ENCODE measurements at regions not wholly inside any gene's neighbourhood (a gene's known extent, or its start where the extent isn't known, plus 50 kb on each side); places are given as distances from the start of the nearest gene placed in this dataset.

- intact Hi-C loops (cut with micrococcal nuclease), result no loop called here
- no peaks in the 10 kb centered on the region for H3K4me1 Mint-ChIP-seq
These were observed 473.0 kb upstream of the KLF6 start for GRCh38 chr10:4257939-4258465.

GRCh38 chr10:4256971-4257370 lies 472.0 kb upstream of the KLF6 start:
- H3K4me1 Mint-ChIP-seq, result no peaks in the 10 kb centered on the region
- Histone ChIP-seq H2AFZ (ENCODE audit: insufficient read depth, low read depth, low read length, poor library complexity, severe bottlenecking) (no peak overlapping the region), H3K27me3 (replicated peaks in 1 of 4; ENCODE audit: control extremely low read depth in 1 of 4, control insufficient read depth in 3 of 4, insufficient read depth in 4 of 4, low read length in 3 of 4) (no peaks in the 10 kb centered on the region), H3K36me3 (replicated peaks in 1 of 2; ENCODE audit: control extremely low read depth in 1 of 2, control insufficient read depth in 1 of 2, extremely low read depth in 1 of 2, insufficient read depth in 2 of 2, low read length in 1 of 2) (no peaks in the 10 kb centered on the region), H3K9ac (ENCODE audit: low read length) (no peak overlapping the region), H3K4me2 (replicated peaks; ENCODE audit: low read depth, low read length, poor library complexity, severe bottlenecking) (no peak overlapping the region), H3K27ac (ENCODE audit: low read length in 2 of 2) (no peak overlapping the region), H3K4me3 (ENCODE audit: control extremely low read depth in 1 of 5, extremely low read depth in 1 of 5, insufficient read depth in 1 of 5, low read depth in 2 of 5, low read length in 4 of 5) (no peak overlapping the region), H3K9me3 (ENCODE audit: control extremely low read depth in 1 of 3, control insufficient read depth in 2 of 3, insufficient read depth in 1 of 3, low read length in 2 of 3) (no peaks in the 10 kb centered on the region), H3K4me1 (ENCODE audit: control insufficient read depth in 2 of 2, insufficient read depth in 2 of 2, low read length in 2 of 2) (no peaks in the 10 kb centered on the region), H3K79me2 (ENCODE audit: control insufficient read depth, insufficient read depth, low read length) (no peaks in the 10 kb centered on the region), H4K20me1 (ENCODE audit: control insufficient read depth, insufficient read depth, low read length, poor library complexity, severe bottlenecking) (no peaks in the 10 kb centered on the region)
- no CpG with 5 or more reads among the region's 2 CpGs for WGBS (ENCODE audit: insufficient coverage)
- DNase-seq (no peak), ATAC-seq (ENCODE audit: low read depth) (no peak)
- H3K27me3 Mint-ChIP-seq, result peaks cover 4% of the 10 kb centered on the region
- ChIA-PET CTCF (no interaction called here), POLR2A (no interaction called here)
- intact Hi-C loops (cut with micrococcal nuclease), result no loop called here
- H3K27ac Mint-ChIP-seq, result no peak overlapping the region
- H3K4me3 Mint-ChIP-seq, result no peak overlapping the region
- H3K9me3 Mint-ChIP-seq (ENCODE audit: insufficient read depth), result no peaks in the 10 kb centered on the region
- TF ChIP-seq EZH2 (IDR thresholded peaks at IDR 0.05; ENCODE audit: borderline replicate concordance, insufficient read depth, low read depth, low read length, poor library complexity, severe bottlenecking) (no peak), CTCF (IDR thresholded peaks at IDR 0.05) (no peak)

More at GRCh38 chr10:4257939-4258465, 473.0 kb upstream of the KLF6 start:
- ChIA-PET POLR2A (no interaction called here), CTCF (no interaction called here)
- Histone ChIP-seq H3K9ac (ENCODE audit: low read length) (no peak overlapping the region), H2AFZ (ENCODE audit: insufficient read depth, low read depth, low read length, poor library complexity, severe bottlenecking) (no peak overlapping the region), H3K36me3 (replicated peaks in 1 of 2; ENCODE audit: control extremely low read depth in 1 of 2, control insufficient read depth in 1 of 2, extremely low read depth in 1 of 2, insufficient read depth in 2 of 2, low read length in 1 of 2) (no peaks in the 10 kb centered on the region), H3K27ac (ENCODE audit: low read length in 2 of 2) (no peak overlapping the region), H4K20me1 (ENCODE audit: control insufficient read depth, insufficient read depth, low read length, poor library complexity, severe bottlenecking) (no peaks in the 10 kb centered on the region), H3K27me3 (replicated peaks in 1 of 4; ENCODE audit: control extremely low read depth in 1 of 4, control insufficient read depth in 3 of 4, insufficient read depth in 4 of 4, low read length in 3 of 4) (no peaks in the 10 kb centered on the region), H3K9me3 (ENCODE audit: control extremely low read depth in 1 of 3, control insufficient read depth in 2 of 3, insufficient read depth in 1 of 3, low read length in 2 of 3) (no peaks in the 10 kb centered on the region), H3K4me3 (ENCODE audit: control extremely low read depth in 1 of 5, extremely low read depth in 1 of 5, insufficient read depth in 1 of 5, low read depth in 2 of 5, low read length in 4 of 5) (no peak overlapping the region), H3K4me2 (replicated peaks; ENCODE audit: low read depth, low read length, poor library complexity, severe bottlenecking) (no peak overlapping the region), H3K79me2 (ENCODE audit: control insufficient read depth, insufficient read depth, low read length) (no peaks in the 10 kb centered on the region), H3K4me1 (ENCODE audit: control insufficient read depth in 2 of 2, insufficient read depth in 2 of 2, low read length in 2 of 2) (no peaks in the 10 kb centered on the region)
- Mint-ChIP-seq H3K4me3 (no peak overlapping the region), H3K27me3 (peaks cover 4% of the 10 kb centered on the region), H3K9me3 (ENCODE audit: insufficient read depth) (no peaks in the 10 kb centered on the region), H3K27ac (no peak overlapping the region)
- DNase-seq, result no peak
- TF ChIP-seq CTCF (IDR thresholded peaks at IDR 0.05) (no peak), EZH2 (IDR thresholded peaks at IDR 0.05; ENCODE audit: borderline replicate concordance, insufficient read depth, low read depth, low read length, poor library complexity, severe bottlenecking) (no peak)
- no peak for ATAC-seq (ENCODE audit: low read depth)
- WGBS (ENCODE audit: insufficient coverage), result 88% methylated on average over 11 of the region's 14 CpGs

All from B cell (primary cell).